Hepatocyte (in vitro differentiated cells): ENCODE measurements at regions not wholly inside any gene's neighbourhood (a gene's known extent, or its start where the extent isn't known, plus 50 kb on each side); places are given as distances from the start of the nearest gene placed in this dataset.

Experiments used
- CTCF ChIP-seq: fragments of 200-600 bp; sonication (generic); IDR thresholded peaks from 2 replicates; pipeline ENCODE4 v1.5.1; 2016; ENCODE audit warnings: antibody characterized with exemption, mild to moderate bottlenecking; ENCODE audit not compliant: poor library complexity
- EZH2 ChIP-seq: fragments of 200-600 bp; sonication (generic); IDR thresholded peaks from 2 replicates; pipeline ENCODE4 v1.6.1; 2016; ENCODE audit warnings: antibody characterized with exemption, mild to moderate bottlenecking, borderline replicate concordance
- EZH2phosphoT487 ChIP-seq: fragments of 200-600 bp; sonication (generic); IDR thresholded peaks from one replicate; pipeline ENCODE4 v1.6.1; 2018; ENCODE audit warnings: antibody characterized with exemption, mild to moderate bottlenecking, low read depth, moderate library complexity; ENCODE audit not compliant: unreplicated experiment, severe bottlenecking

GRCh38 chr12:81976661-81977060 is 217.5 kb upstream of the PPFIA2 start:
- TF ChIP-seq CTCF (no peak), EZH2phosphoT487 (no peak), EZH2 (no peak)
